ENCODE measurements at regions not wholly inside any gene's neighbourhood (a gene's known extent, or its start where the extent isn't known, plus 50 kb on each side); places are given as distances from the start of the nearest gene placed in this dataset.

DNA sequence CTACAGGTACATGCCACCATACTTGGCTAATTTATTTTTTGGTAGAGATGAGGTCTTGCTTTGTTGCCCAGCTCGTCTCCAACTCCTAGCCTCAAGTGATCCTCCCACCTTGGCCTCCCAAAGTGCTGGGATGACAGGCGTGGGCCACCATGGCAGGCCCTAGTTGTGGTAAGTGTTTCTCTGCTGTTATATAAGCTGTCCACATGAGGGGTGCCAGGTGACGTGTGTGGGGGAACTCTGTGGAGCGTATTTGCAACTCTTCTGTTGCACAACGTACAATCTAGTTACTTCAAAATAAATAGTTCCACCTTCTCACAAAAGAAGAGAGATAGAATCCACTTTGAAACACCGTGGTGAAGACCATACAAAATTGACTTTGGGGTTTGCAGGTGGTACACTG, 125.1 kb downstream of the NCOR2 start:
- DNase-seq: no peak
- Mint-ChIP-seq H3K27me3 (no peaks in the 10 kb centered on the region), H3K4me3 (no peak overlapping the region), H3K9me3 (no peaks in the 10 kb centered on the region), H3K4me1 (peaks cover 12% of the 10 kb centered on the region), H3K27ac (no peak overlapping the region)
- no peak for ATAC-seq

DNA sequence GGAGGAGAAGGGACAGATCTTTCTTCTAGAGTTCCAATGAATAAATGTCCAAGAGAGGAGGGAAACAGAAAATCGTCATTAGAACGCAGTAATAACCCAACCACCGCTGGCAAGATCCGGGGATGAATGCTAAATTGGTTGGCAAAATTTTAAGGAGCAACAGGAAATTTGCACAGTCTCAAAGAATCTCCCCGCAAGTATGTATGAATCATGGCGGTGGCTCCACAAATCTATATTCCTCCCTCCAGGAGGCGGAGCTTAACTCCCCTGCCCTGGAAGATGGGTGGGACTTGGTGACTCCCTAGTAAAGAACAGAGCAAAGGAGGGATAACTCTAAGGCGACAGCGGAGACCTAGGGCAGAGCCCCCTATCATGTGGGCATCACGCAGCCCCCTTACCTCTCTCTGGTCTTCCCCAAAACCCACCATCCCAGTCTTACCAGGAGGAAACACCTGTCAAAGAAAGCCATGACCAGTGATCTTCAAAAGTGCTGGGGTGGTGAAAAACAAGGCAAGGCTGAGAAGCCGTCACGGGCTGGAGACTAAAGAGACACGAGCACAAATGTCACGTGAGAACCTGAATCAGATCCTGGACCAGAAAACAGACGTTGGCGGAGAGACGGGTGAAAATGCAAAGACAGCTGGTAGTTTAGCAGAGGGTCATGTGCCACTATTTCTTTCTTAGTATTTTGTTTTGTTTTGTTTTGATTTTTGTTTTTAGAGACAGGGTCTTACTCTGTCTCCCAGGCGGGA, 125.8 kb downstream of the NCOR2 start:
- H3K27me3 Mint-ChIP-seq: no peaks in the 10 kb centered on the region
- peaks cover 12% of the 10 kb centered on the region for H3K4me1 Mint-ChIP-seq
- ATAC-seq (no peak), DNase-seq (no peak)
- H3K27ac Mint-ChIP-seq: peak overlapping the region in 1 of 2 donors; percentile 21
- no peak overlapping the region for H3K4me3 Mint-ChIP-seq
- no peaks in the 10 kb centered on the region for H3K9me3 Mint-ChIP-seq

DNA sequence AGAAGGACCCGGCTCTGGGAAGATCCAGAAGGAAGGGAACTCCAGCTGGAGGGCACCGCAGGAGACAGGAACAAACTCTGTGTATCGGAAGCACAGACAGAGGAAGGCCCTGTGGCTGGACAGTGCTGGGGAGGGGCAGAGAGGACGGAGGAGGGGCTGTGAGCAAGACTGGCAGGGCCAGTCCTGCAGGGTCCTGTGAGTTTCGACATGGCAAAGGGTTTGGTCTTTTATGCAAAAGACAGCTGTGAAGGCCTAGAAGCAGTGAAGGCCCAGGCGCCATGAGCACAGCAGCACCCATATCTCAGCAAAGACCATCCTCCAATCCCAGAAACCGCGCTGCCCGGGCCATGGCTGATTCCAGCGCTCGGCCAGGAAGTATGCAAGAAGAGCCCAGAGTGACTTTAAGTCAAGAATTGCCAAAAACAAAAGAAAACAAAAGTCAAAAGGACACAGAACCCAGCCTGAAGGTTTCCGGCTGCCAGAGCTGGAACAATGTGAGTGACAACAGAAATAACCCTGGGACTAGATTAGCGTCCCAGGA, 126.5 kb downstream of the NCOR2 start:
- H3K4me3 Mint-ChIP-seq: no peak overlapping the region
- H3K4me1 Mint-ChIP-seq: peaks cover 12% of the 10 kb centered on the region
- DNase-seq: no peak
- H3K27me3 Mint-ChIP-seq: no peaks in the 10 kb centered on the region
- no peaks in the 10 kb centered on the region for H3K9me3 Mint-ChIP-seq
- peak overlapping the region in 1 of 2 donors; percentile 78 for H3K27ac Mint-ChIP-seq
- ATAC-seq: no peak

GRCh38 chr12:124440031-124440626, 127.3 kb downstream of the NCOR2 start:
- H3K4me1 Mint-ChIP-seq: peaks cover 12% of the 10 kb centered on the region

GRCh38 chr12:124438437-124439056, 128.9 kb downstream of the NCOR2 start:
- Mint-ChIP-seq H3K27ac (no peak overlapping the region), H3K9me3 (no peaks in the 10 kb centered on the region), H3K4me3 (no peak overlapping the region), H3K4me1 (peaks cover 12% of the 10 kb centered on the region), H3K27me3 (no peaks in the 10 kb centered on the region)
- ATAC-seq (peak; percentile 59), DNase-seq (no peak)

More at GRCh38 chr12:124440031-124440626, 127.3 kb downstream of the NCOR2 start:
- no peak overlapping the region for H3K4me3 Mint-ChIP-seq
- peak overlapping the region in 1 of 2 donors; percentile 35 for H3K27ac Mint-ChIP-seq
- DNase-seq (no peak), ATAC-seq (no peak)
- H3K27me3 Mint-ChIP-seq: no peaks in the 10 kb centered on the region
- no peaks in the 10 kb centered on the region for H3K9me3 Mint-ChIP-seq

- no peak overlapping the region for H3K4me3 Mint-ChIP-seq
Observed at GRCh38 chr12:124437617-124438436, 129.6 kb downstream of the NCOR2 start.

DNA sequence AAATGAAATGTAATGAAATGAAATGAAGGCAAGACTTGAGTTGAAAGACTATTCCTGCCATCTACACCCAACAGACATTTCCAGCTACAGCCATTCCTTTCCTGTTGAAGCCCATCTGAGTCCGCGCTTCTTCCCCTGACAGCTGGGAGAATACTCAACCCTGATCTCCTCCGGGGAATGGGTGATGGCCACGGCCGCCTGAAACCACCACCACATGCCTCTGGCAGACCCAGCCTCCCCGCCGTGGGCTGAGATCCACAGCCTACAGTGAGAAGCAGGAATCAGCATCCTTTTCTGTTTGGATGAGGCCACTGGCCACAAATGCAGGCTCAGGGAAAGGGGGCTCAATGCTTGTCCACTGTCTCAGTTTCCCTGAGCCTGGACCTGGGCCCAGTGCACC, 130.3 kb downstream of the NCOR2 start:
- Mint-ChIP-seq H3K9me3 (peaks cover 0 to 2% of the 10 kb centered on the region in 2 donors), H3K4me1 (peaks cover 12% of the 10 kb centered on the region), H3K27me3 (no peaks in the 10 kb centered on the region), H3K27ac (no peak overlapping the region), H3K4me3 (no peak overlapping the region)
- ATAC-seq: no peak
- DNase-seq: no peak

More at GRCh38 chr12:124437617-124438436, 129.6 kb downstream of the NCOR2 start:
- peak; percentile 34 for ATAC-seq
- H3K9me3 Mint-ChIP-seq: no peaks in the 10 kb centered on the region
- no peak for DNase-seq
- peak overlapping the region in 1 of 2 donors; percentile 29 for H3K27ac Mint-ChIP-seq
- H3K27me3 Mint-ChIP-seq: no peaks in the 10 kb centered on the region
- peaks cover 12% of the 10 kb centered on the region for H3K4me1 Mint-ChIP-seq

DNA sequence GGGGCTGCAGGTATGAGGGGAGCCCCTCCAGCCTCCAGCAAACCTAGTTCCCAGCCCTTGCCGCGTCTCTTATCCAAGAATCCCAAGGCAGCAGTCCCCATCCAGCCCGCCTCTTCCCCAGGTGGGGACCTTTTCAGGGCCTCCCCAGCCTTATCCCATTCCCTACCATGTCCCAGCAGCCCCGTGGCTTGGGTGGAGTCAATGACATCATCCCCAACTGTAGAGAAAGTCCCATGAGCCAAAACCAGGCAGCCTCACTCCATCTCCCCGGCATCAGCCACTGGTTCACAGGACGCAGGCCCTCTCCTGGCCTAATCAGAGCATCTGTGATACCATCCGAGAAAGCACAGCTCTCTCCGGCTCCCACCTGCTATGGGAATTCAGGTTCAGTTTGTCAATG, 131.0 kb downstream of the NCOR2 start:
- H3K4me1 Mint-ChIP-seq: peaks cover 12% of the 10 kb centered on the region

DNA sequence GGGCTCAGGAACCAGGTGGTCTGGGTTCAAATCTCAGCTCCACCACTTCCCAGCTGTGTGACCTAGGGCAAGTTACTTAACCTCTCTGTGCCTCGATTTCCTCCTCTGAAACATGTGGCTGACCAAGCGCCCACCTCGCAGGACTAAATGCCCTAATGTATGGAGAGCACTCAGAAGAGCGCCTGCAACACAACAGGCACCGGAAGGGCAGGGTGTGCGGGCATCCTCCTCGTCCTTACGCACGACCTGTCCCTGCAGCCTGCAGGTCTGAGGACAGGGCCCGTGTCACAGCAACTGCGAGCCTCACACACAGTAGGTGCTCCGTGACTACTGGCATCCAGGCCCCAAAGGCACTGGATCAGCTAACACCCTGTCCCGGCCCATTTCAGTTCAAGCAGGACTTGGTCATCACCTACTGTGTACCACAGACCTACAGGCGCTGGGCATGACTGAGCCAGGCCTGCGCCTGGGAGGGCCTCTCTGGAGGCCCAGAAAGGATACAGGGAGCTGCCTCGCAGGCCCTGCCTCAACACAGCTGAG, 131.5 kb downstream of the NCOR2 start:
- no peak for DNase-seq
- H3K4me3 Mint-ChIP-seq: no peak overlapping the region
- H3K27me3 Mint-ChIP-seq: no peaks in the 10 kb centered on the region
- peak; percentile 3 for ATAC-seq
- H3K4me1 Mint-ChIP-seq: peaks cover 7% of the 10 kb centered on the region
- peak overlapping the region in 1 of 2 donors; percentile 48 for H3K27ac Mint-ChIP-seq
- H3K9me3 Mint-ChIP-seq: peaks cover 0 to 14% of the 10 kb centered on the region in 2 donors

More for the DNA sequence above, 131.0 kb downstream of the NCOR2 start:
- Mint-ChIP-seq H3K27me3 (no peaks in the 10 kb centered on the region), H3K27ac (no peak overlapping the region), H3K4me3 (no peak overlapping the region), H3K9me3 (peaks cover 0 to 9% of the 10 kb centered on the region in 2 donors)
- ATAC-seq (no peak), DNase-seq (no peak)

- H3K27ac Mint-ChIP-seq: peak overlapping the region in 1 of 2 donors; percentile 42
- ATAC-seq (peak; percentile 26), DNase-seq (no peak)
- H3K27me3 Mint-ChIP-seq: no peaks in the 10 kb centered on the region
- H3K4me1 Mint-ChIP-seq: no peaks in the 10 kb centered on the region
- H3K9me3 Mint-ChIP-seq: peaks cover 0 to 14% of the 10 kb centered on the region in 2 donors
- H3K4me3 Mint-ChIP-seq: no peak overlapping the region
Observed at GRCh38 chr12:124434951-124435805, 132.2 kb downstream of the NCOR2 start.

DNA sequence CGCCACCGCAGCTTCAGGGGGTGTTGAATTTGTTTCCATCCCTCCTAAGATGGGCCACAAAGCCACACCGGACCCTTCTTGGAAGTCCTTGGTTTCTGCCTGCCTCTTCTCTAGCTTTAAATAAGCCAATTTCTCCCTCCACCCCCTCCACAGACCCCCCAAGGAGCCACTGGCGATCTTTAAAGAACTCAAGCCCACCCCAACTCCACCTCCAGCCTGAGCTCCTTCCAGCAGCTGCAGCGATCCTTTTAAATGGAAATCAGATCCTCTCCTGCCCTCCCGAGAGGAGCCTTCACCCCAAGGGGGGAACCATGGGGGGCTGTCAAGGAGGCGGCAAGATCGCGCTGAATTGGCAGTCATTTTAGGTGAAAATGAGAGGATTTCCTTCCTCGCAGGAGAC, 133.1 kb downstream of the NCOR2 start:
- DNase-seq (no peak), ATAC-seq (no peak)
- Mint-ChIP-seq H3K4me1 (no peaks in the 10 kb centered on the region), H3K27ac (no peak overlapping the region), H3K9me3 (peaks cover 0 to 14% of the 10 kb centered on the region in 2 donors), H3K4me3 (no peak overlapping the region), H3K27me3 (no peaks in the 10 kb centered on the region)

DNA sequence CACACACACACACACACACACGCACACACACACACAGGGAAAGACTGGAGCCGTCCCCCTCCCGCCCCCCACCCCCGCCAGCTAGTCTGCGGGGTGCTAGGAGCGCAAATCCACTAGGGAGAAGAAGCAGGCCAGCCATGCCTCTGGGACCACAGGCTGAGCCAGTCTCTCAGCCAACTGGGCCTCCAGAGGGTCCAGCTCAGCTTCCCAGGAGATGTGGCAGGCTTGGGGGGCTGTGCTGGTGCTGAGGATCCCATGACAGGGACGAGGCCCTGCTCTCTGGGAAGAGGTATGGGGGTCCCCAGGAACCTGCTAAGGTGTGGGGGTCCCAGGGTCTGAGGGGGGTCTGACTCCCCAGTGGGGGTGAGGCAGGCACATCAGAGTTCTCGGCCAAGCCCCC, 133.5 kb downstream of the NCOR2 start:
- no peak for ATAC-seq

DNA sequence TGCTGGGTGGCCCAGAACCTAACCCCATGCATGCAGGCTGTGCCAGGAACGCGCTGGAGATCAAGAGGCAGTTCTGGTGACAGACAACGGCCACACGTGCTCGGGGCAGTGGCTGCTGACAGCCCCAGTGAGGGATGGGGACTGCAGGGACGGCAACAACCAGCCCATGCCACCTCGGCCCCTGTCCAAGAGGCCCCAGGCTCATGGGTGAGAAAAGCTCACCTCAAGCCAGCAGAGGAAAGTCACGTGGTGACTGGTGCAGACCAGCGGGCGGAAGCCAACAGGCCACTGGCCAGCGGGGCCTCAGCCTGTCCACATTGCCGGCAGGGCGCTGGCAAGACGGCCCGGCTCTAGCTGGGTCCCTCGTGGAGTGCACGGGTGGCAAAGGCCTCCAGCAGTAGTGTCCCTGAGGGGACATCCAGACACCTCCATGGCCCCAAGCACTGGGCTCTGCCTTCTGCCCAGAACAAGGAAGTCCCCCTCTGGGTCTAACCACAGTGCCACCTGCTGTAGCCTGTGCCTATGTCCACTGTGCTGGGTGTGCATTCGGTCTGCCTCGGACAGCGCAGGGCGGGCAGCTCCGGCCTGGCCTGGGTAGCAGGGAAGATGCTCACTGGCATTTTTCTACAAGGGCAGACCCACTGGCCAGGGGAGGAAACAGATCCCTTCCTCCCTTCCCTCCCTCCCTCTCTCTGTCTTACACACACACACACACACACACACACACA, 134.1 kb downstream of the NCOR2 start:
- no peak overlapping the region for H3K27ac Mint-ChIP-seq
- peaks cover 0 to 14% of the 10 kb centered on the region in 2 donors for H3K9me3 Mint-ChIP-seq
- DNase-seq (no peak), ATAC-seq (no peak)
- no peak overlapping the region for H3K4me3 Mint-ChIP-seq
- no peaks in the 10 kb centered on the region for H3K4me1 Mint-ChIP-seq
- H3K27me3 Mint-ChIP-seq: no peaks in the 10 kb centered on the region

More for the DNA sequence above, 133.5 kb downstream of the NCOR2 start:
- H3K4me1 Mint-ChIP-seq: no peaks in the 10 kb centered on the region
- no peak overlapping the region for H3K4me3 Mint-ChIP-seq
- no peak overlapping the region for H3K27ac Mint-ChIP-seq
- peaks cover 0 to 14% of the 10 kb centered on the region in 2 donors for H3K9me3 Mint-ChIP-seq
- DNase-seq: no peak
- no peaks in the 10 kb centered on the region for H3K27me3 Mint-ChIP-seq

DNA sequence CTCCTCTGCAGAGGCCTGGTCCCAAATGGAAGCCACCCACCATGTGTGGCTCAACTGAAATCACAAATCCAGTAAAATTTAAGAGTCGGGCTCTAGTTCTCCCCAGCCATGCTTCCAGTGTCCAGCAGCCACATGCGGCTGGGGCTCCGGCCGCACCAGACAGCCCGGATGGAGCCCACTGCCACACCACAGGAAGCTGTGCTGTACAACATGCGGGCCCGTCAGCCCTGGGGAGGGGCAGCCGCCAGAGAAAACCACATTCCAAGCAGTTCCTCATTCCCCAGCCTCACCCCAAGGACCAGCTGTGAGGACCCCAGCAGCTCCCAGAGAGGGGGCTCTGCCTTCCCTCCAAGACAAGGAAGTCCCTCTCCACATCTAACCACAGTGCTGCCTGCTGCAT, 135.0 kb downstream of the NCOR2 start:
- H3K4me3 Mint-ChIP-seq: no peak overlapping the region
- H3K27me3 Mint-ChIP-seq: no peaks in the 10 kb centered on the region
- peak overlapping the region in 1 of 2 donors; percentile 61 for H3K27ac Mint-ChIP-seq
- no peak for DNase-seq
- peaks cover 0 to 14% of the 10 kb centered on the region in 2 donors for H3K9me3 Mint-ChIP-seq
- H3K4me1 Mint-ChIP-seq: no peaks in the 10 kb centered on the region
- ATAC-seq: no peak
